CD4-positive, alpha-beta T cell treated with Interleukin-21 for 1 hour (primary cell): ENCODE measurements at regions not wholly inside any gene's neighbourhood (a gene's known extent, or its start where the extent isn't known, plus 50 kb on each side); places are given as distances from the start of the nearest gene placed in this dataset.
"Not testable (repeated sequence)": the region's sequence is repeated elsewhere in the genome, so short reads cannot be mapped to it uniquely, and the experiment has no call there.

Experiments used
- DNase-seq: peaks from one replicate; pipeline ENCODE4 v3.0.0-alpha.2; 2020

DNA sequence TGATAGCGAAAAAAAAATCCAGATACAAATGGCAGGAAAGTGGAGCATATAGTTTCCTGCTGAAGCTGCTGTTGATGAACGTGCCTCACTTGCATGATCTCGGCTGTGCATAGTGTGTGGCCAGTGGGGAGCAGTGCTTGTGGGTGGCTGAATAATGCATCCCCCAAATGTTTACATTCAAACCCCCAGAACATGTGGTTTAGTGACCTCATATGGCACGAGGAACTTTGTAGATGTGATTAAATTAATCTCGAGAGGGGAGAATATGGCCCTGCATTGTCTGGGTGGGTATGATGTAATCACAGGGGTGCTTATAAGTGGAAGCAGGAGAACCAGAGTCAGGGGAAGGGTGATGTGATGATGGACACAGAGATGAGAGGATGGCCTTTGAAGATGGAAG, 425.0 kb downstream of the TMEM121 start:
- no peak for DNase-seq

DNA sequence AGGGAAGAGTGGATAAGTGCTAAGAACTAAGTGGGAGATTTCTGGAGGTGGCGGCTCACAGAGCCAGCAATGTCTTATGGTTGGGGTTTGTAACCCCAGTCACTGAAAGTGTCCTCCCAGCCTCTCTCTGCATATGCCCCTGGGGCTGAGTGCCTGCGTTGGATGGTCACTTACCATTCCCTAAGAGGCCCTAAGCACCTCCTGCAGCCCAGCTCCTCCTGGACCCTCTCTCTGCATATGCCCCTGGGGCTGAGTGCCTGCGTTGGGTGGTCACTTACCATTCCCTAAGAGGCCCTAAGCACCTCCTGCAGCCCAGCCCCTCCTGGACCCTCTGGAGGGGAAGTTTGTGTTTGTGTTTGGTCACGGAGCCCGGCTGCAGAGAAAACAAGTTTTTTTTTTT, 425.8 kb downstream of the TMEM121 start:
- DNase-seq, result no peak

DNA sequence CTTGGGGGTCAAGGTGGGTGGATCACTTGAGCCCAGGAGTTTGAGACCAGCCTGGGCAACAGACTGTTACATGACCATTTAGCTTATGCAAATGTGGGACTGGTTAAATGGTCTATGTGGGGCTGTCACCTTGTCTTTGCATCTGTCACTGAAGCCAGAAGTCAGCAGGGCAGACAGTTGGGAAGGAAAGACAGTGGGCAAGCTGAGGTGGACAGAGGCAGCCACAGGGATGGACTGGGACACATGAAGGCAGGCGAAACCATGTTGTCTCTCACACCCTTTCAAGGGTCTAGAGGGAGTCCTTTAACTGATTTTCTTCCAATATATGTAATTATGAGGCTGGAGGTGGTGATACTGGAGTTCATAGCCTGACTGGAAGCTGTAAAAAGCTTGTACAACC, 426.4 kb downstream of the TMEM121 start:
- no peak for DNase-seq

DNA sequence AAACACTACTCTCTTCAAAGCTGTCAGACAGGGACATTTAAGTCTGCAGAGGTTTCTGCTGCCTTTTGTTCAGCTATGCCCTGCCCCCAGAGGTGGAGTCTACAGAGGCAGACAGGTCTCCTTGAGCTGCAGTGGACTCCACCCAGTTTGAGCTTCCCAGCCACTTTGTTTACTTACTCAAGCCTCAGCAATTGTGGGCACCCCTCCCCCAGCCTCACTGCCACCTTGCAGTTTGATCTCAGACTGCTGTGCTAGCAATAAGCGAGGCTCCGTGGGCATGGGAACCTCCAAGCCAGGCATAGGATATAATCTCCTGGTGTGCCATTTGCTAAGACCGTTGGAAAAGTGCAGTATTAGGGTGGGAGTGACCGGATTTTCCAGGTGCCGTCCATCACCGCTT, 435.2 kb downstream of the TMEM121 start:
- DNase-seq, result not testable (repeated sequence)

DNA sequence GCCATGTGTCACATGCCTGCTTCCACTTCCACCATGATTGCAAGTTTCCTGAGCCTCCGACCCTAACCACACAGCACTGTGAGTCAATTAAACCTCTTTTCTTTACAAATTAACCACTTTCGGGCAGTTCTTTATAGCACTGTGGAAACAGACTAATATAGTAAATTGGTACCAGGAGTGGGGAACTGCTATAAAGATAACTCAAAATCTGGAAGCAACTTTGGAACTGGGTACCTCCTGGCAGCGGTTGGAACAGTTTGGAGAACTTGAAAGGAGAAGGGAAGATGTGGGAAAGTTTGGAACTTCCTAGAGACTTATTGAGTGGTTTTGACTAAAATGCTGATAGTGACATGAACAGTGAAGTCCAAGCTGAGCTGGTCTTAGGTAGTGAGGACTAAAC, 436.1 kb downstream of the TMEM121 start:
- DNase-seq, result no peak

DNA sequence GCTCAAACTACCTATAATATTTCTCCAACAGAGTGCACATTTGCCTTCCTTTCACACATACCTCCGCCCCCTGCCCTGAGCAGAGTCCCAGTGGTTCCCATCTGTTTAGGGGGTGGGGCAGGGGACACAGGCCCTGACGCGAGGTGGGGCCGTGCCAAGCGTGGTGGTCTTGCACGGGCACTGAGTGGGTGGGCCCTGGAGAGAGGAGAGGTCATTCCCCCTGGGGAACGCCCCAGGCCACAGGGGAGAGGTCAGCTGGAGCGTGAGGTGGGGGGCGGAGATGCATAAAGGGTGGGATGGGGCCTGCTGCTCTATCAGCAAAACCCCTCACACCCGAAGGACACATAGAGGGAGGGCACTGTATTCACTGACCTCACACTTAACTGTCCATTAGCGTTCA, 441.9 kb downstream of the TMEM121 start:
- DNase-seq, result no peak

DNA sequence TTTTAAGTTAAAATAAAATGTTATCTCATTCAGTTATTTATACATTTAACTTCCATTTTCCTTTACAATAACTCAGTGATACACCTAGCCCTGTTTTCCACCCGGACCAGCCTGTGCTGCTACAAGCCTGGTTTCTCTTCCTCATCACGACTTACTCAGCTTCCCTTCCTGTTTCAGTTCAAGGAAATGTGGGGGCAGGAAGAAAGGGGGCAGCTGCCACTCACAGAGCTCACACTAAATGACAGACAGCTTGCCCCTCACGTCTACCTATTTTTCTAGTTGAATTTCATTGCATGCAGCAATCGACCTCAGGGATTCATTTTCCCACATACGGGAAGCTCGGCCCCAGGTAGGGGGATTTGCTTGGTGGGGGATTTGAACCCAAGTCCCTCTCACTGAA, 442.6 kb downstream of the TMEM121 start:
- DNase-seq, result not testable (repeated sequence)

DNA sequence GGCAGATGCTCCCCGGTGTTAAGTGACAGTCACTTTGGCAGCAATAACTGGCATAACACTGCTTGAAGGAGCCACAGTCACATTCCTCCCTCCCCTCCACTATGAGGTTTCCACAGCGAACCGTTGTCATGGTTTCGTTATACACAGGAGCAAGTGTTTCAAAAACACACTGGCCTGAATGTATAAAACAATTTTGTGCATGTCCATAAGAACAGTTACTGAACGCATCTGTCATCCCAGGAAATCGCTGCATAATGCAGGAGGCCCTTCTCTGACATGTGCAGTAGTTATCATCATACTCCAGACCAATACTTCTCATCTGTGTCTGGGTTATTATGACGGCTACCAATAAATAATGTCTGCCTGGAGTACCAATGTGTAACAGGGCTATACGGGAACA, 444.4 kb downstream of the TMEM121 start:
- DNase-seq, result not testable (repeated sequence)

DNA sequence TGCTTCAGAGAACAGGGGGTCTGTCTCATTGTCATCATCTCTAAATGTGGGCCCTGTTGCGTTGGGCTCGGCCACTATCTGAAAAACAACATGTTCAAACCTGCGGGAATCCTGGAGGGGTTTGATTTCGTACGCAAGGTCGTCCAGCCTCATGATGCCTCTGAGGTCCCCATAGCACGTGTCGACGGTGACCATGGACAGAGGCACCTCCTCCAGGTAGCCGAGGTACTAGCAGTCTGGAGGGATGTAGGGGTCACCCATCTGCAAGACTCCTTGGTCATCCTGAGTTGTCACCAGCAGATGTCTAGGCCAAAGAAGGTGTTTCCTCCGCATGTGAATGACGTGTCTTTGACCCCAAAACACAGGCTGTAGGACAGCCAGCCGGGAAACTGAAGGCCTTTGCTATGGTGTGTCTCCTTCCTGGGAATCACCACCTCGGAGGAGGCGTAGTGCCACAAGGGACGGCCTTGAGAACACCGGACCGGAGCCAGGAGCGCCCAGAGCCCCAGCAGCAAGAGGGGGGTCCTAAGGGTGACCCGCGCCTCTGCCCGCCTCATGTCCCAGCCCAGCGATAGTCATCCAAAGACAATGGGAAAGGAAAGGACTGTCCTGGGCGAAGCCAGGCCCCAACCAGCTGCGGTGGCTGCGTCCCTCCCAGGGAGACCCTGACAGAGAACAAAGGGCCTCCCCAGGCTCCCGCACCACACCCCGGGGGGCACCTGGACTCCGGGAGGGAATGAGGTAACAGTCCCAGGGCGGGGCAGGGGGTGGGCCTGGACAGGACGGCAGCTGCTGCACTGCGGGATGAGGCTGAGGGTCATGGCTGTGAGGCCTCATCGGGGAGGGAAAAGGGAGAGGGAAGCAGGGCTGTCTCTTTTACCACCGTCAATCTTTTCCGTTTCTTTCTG, 445.5 kb downstream of the TMEM121 start:
- DNase-seq, result no peak

DNA sequence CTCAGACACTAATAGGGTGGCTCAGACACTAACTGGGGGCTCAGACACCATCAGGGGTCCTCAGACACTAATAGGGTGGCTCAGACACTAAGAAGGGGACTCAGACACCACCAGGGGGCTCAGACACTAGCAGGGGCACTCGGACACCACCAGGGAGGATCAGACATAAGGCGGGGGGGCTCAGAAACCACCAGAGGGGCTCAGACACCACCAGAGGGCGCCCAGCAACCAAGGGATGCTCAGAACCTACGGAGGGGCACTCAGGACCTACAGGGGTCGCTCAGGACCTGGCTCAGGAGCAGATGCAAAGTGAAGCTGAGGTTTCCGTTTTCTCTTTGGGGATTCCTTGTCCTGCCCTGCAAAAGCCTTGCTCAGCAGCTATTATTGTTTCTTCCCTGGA, 448.5 kb downstream of the TMEM121 start:
- peak; percentile 66 for DNase-seq

DNA sequence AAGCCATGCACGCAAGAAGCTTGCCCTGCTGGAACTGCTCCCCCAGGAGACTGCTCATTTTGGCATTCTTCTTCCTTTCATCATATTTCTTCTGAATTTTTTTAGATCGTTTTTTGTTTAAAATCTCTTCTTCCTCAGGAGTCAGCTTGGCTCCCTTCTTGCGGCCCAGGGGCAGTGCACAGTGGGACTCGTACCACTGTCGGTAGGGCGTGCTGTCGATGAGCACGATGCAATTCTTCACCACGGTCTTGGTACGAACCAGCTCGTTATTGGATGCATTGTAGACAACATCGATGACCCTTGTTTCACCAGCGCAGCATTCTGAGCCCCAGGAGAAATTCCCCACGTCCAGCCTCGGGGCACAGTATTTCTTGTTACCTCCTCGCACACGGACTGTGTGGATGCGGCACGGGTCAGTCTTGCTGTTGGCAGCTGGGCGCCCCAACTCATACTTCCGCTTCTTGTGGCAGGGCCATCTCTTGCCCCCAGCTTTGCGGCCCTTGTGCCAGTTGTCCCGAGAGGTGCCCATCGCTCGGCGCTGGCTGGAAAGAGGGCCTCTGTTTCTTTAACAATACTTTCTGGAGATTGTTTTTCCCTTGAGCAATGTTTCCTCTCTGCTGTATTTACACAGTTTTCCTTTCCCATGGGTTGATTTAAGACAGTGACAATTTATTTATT, 452.4 kb downstream of the TMEM121 start:
- no peak for DNase-seq

DNA sequence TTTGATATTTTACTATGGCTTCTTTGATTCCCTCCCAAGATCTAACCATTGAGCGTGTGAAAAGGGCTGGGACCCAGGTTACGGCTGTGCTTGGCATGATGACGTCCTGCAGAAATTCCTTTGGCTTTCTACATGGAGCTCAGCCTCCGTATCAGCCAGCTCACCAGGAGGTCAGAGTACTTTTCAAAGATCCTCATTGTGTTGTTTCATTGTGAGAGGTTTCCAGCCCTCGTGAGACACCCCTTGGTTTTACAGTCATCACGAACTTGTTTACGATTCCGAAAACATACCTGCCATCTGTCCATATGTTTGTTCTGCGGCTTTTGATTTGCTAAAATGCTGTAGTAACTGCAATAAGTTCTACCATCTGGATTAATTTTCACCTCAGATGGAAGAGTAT, 453.1 kb downstream of the TMEM121 start:
- DNase-seq, result no peak

DNA sequence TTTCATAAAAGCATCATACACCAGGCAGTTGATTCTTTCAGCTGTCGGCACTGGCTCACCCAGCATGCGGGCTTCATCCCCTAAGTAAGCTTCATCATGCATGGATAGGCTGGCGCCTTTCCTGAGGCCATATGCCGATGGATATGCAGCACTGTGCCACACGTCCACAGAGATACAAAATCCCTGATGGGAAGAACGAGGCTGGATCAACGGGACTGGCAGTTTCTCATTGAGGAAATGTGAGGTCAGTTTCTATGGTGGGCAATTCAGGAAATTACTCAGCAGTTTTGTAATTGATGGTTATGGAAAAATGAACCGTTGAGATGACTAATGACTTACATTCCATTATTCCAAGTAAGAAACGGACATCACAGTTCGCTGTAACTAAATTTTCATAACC, 453.8 kb downstream of the TMEM121 start:
- DNase-seq, result no peak

DNA sequence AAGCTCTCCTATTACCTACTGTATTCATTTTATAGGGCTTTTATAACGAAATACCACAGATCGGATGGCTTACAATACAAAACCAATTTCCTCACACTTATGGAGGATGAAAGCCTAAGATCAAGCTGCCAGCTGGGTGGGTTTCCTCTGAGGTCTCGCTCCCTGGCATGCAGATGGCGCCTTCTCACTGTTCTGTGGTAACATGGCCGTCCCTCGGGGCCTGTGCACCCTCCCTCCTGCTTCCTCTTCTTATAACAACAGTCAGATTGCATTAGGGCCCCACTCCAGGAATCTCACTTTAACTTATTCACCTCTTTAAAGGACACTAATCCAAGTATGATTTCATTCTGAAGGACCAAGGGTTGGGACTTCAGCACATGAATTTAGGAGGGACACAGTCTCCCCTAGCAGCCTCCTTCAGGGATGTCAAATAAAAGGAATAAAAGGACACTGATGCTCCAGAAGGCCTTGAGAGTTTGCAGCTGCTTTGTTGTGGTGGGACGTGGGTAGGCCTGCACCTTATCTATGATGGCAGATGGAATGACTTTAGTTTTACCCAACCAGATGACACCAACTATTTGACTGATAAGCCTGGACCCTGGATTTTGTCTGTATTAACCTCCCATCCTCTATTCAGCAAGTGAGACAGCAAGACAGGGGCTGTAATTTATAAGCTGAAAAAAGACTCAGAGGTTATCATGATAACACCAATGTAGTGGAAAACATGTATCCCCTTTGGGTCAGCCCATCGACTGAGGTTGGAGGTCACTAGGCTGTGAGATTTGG, 455.3 kb downstream of the TMEM121 start:
- DNase-seq, result peak; percentile 71

DNA sequence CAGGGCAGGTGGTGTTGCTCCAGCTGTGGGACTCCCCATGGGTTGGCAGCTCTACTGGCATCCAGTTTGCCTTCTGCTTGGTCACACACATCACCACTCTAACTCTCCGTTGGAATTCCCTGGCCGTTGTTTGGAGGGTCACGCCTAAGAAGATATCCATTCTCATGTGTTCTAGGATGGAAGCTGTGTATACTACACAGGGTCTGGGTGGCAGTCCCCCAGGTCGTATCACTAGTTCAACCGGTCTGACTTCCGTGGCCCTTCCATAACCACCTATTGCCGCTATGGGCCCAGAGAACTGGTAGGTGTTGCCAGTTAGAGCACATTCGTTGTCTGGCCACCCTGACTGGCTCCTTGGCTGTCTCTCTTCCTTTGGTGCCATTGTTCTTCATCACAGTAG, 456.3 kb downstream of the TMEM121 start:
- no peak for DNase-seq

DNA sequence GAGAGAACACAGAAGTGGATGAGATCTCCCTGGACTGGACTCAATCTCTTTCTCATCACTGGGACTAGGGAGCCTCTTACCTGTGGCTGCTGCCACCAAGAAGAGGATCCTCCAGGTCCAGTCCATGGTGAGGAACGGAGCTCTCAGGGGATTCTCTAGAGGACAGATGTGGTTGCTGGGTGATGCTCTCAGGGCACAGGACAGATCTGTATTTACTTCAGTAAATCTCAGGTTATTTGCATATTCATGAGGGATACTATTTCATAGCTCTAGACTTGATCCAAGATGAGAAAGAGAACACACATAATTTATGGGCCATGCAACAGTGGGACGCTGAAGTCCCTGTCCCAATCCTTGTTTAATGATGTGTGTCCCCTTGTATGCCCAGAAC, 460.5 kb downstream of the TMEM121 start:
- DNase-seq, result no peak

DNA sequence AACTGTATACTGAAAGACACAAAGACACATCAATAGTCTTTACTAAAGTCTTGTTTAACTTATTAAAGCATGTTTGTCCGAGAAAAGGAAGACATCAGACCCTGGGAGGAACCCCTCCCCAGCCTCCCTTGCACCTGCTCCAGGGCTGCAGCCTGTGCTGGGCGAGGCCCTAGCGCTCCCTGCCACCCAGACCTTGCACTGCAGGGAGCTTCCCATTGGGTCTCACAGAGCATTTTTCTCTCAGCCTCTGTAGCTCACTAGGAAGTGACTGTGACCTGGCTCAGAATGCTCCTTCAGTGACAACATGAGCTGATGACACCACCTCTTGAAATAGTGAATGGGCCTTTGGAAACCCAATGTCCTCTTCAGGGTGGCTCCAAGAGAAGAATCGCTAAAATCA, 461.2 kb downstream of the TMEM121 start:
- DNase-seq, result no peak

DNA sequence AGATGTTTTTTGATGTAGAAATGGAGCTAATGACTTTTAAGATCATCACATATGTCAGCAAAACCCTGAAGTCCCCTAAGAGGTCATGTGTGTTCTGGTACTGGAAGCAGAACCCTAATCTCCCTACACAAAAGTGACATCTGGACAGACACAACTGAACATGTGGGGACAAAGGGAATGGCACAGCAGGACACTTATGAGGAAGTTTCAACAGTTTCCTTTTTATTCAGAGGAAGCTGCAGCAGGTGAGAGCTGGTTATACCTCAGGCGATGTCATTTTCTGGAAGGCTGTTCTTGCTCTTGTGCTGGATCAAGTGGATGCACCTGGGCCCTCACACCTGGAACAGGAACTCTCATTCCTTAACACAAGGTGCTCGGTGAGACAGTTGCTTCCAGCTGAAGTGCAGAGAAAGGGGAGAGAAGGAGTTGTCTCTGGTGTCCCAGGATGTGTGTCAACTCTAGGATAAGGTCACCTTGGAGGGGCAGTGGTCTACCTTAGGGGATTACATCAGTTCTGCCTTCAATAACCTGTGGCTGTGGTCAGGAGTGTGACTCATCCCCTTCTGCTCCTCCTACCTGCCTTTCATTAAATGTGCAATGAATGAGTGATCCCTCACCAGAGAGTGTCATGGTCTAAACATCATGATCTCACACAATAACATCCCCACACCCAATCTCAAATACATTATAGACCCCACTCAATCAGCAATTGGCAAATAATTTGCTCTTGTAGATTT, 463.4 kb downstream of the TMEM121 start:
- no peak for DNase-seq

DNA sequence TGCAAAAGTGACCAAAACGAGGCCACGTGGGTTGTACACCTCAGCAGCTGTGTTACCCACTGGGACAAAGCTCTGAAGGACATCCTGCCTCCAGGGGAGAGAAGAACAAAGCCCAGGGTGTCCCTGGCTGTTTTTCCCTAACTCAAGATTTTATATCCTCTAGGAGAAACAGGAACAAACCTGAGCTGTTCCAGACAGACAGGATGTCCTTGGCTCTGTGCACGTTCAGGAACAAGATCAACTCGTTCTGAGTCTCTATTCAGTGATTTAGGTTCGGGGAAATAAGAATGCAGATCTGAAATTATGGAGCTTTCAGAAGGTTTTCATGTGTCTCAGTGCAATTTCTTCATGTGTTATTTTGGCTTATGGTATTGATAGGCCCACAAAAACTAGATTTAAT, 465.3 kb downstream of the TMEM121 start:
- not testable (repeated sequence) for DNase-seq

DNA sequence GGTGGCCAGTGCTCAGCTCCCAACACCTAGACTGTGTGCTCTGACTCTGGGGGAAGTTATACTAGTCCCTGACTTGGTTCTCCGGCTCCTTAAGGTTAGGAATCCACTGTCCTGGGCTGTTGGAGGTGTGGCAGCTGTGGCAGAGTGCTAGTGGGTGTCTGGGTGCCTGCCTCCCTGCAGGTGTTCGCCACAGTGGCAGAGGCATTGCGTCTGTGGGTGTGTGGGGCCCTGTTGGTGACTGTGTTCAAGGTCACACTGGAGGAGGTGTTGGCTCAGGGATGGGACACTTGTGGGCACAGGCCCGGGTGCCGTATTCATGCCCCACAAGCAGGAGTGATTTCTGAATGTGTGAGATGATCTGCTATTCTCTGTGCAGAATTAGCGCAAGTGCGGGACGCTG, 467.4 kb downstream of the TMEM121 start:
- no peak for DNase-seq

DNA sequence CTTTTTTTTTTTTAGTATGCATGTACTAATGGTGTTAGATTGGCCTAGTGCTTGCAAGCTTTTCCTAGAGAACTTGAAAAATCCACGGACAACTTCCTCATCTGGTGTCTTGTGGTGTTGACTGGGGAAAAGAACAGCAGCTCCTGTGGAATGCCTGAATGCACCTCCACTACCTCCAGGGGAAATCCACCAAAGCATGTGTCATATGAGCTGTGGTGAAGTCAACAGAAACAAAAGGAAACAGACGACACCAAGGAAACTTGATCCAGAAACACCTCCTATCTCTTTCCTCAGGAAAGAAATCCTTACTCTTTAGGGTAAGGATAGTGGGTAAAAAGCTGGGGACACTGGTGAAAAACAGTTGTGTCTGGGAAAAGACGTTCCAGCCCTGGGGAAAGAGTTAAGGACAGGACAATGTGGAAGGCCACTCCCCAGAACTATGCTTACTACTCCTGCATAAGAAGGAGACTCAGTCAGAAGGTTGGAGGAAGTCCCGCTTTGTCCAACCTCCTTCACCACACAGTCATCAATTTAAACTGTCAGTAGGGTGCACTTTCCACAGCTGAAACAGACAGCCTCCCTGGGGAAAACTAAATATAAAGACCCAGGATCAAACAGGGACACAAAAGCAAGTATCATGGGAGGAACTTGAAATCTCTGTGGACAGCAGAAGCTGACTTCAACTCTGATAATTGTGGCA, 468.8 kb downstream of the TMEM121 start:
- not testable (repeated sequence) for DNase-seq

DNA sequence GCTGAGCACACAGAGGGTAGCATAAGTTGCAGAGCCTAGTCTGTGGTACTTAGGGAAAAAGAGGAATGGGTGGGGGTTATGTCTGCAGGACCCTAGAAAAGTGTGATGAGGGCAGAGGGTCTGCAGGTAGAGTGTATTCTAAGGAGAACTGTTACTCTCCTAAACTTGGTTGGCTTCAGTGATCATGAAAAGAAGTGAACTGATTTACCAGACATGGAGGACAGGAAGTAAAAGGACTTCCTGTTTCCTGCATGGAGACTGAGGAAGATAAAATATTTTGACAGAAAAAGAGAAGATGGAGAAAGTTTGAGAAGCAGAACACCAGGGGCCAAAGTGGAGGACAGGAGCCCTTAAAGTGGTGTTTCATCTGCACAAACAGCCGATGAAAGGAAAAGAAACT, 472.2 kb downstream of the TMEM121 start:
- DNase-seq, result not testable (repeated sequence)
